OCI-M1 (cell line): ENCODE measurements at regions not wholly inside any gene's neighbourhood (a gene's known extent, or its start where the extent isn't known, plus 50 kb on each side); places are given as distances from the start of the nearest gene placed in this dataset.
A peak's percentile ranks its signal among the peaks of the same experiment; 100 is the strongest.
"Not testable (repeated sequence)": the region's sequence is repeated elsewhere in the genome, so short reads cannot be mapped to it uniquely, and the experiment has no call there.

Source experiments
- DNase-seq: peaks from one replicate; lab custom pipeline; 2025; lab: John Stamatoyannopoulos, UW

- no peak for DNase-seq
These were observed 179.6 kb upstream of the CXorf51A start for GRCh38 chrX:146994163-146994562.

GRCh38 chrX:146973283-146973682 lies 158.7 kb upstream of the CXorf51A start:
- no peak for DNase-seq

- no peak for DNase-seq
These were observed 152.8 kb upstream of the CXorf51A start for GRCh38 chrX:146967306-146967705.

- no peak for DNase-seq
These were observed 142.2 kb upstream of the CXorf51A start for GRCh38 chrX:146956760-146957159.

GRCh38 chrX:146934256-146934655 lies 119.7 kb upstream of the CXorf51A start:
- peak; percentile 41 for DNase-seq

GRCh38 chrX:146932997-146933396 lies 118.5 kb upstream of the CXorf51A start:
- DNase-seq, result peak; percentile 77

- no peak for DNase-seq
These were observed 106.7 kb upstream of the CXorf51A start for GRCh38 chrX:146921204-146921603.

- DNase-seq, result no peak
These were observed 93.1 kb upstream of the CXorf51A start for GRCh38 chrX:146907391-146908240.

GRCh38 chrX:146906166-146906565 lies 91.6 kb upstream of the CXorf51A start:
- DNase-seq, result no peak

GRCh38 chrX:146887020-146887419 lies 72.5 kb upstream of the CXorf51A start:
- DNase-seq, result no peak

GRCh38 chrX:146881521-146881920 lies 67.0 kb upstream of the CXorf51A start:
- DNase-seq, result peak; percentile 66

GRCh38 chrX:146866846-146867245 lies 52.3 kb upstream of the CXorf51A start:
- not testable (repeated sequence) for DNase-seq

- DNase-seq, result peak; percentile 0
These were observed 51.2 kb upstream of the CXorf51A start for GRCh38 chrX:146865734-146866133.
